ENCODE measurements at regions not wholly inside any gene's neighbourhood (a gene's known extent, or its start where the extent isn't known, plus 50 kb on each side); places are given as distances from the start of the nearest gene placed in this dataset.

DNA sequence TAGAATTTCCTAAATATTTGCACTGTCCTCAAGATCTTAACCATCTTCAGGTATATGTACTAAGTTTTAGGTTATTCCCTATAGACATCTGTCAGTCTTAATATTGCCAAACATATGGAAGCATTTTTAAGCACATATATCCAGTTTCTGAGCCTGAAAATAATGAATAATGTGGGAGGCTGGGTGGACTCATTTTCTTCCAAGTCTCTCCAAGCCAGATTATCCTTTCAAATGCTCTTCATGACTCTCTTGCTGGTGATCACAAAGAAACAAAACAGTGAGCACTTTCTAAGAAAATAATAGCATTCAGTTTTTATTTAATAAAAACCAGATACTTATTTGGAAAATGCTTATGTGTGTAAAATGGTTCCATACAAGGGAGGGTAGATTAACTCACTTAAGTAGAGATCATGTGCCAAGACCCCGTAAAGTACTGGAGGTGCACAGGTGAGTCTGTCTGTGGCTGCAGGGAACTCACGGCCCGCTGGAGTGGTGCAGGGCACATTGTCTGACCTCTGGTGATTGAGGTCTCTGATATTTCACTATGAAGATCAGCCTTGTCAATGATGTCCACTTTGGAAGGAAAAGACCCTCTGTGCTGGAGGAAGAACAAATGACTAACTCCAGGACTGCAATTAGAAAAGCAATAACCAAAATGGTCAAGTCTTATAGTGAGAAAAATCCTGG, 161.6 kb downstream of the TMEM18 start:
- H3K4ac ChIP-seq (replicated peaks; ENCODE audit: insufficient read length, low read depth, low read length): no peak overlapping the region
- no peak overlapping the region for H3K9ac ChIP-seq (replicated peaks in 1 of 4; ENCODE audit: extremely low read depth in 1 of 4, low read depth in 3 of 4, low read length in 3 of 4)
- no peaks in the 10 kb centered on the region for H3K9me3 ChIP-seq (ENCODE audit: insufficient read depth in 2 of 2, low read depth in 1 of 2, low read length in 1 of 2)
- H3K18ac ChIP-seq (ENCODE audit: extremely low read depth, low read length): no peak overlapping the region
- no peak overlapping the region for H2AFZ ChIP-seq (ENCODE audit: low read length)
- H3K27me3 ChIP-seq (replicated peaks in 1 of 4; ENCODE audit: control insufficient read depth in 3 of 4, extremely low read depth in 1 of 4, insufficient read depth in 3 of 4, low read length in 3 of 4): peaks cover 0 to 6% (median 2%) of the 10 kb centered on the region in 4 experiments; a peak in 4 of 7 replicates
- no peaks in the 10 kb centered on the region for H3K36me3 ChIP-seq (ENCODE audit: control insufficient read depth in 2 of 4, insufficient read depth in 4 of 4, low read length in 3 of 4)
- no peak overlapping the region for H3K4me3 ChIP-seq (ENCODE audit: extremely low read depth in 1 of 4, insufficient read depth in 2 of 4, low read depth in 3 of 4, low read length in 4 of 4)
- H3K79me2 ChIP-seq (ENCODE audit: control insufficient read depth in 1 of 2, insufficient read depth in 2 of 2, low read length in 2 of 2): no peaks in the 10 kb centered on the region
- WGBS, 2 experiments (ENCODE audit: extremely low coverage in 1 of 2, insufficient coverage in 1 of 2, insufficient read length in 1 of 2, insufficient replicate concordance in 2 of 2, low coverage in 1 of 2, low lambda C conversion rate in 2 of 2, missing lambda C conversion rate in 1 of 2): 90% methylated on average over 3 of the region's 3 CpGs; no CpG with 5 or more reads in 1 of the 2 experiments
- H2BK120ac ChIP-seq (replicated peaks; ENCODE audit: low read depth, low read length): no peak overlapping the region
- no peak overlapping the region for H2BK20ac ChIP-seq (ENCODE audit: low read length)
- FAIRE-seq: no peak
- TF ChIP-seq PHF8 (conservative IDR thresholded peaks at IDR 0.05; ENCODE audit: low read depth, low read length) (no peak), NANOG (IDR thresholded peaks at IDR 0.05; ENCODE audit: insufficient read depth, low read depth, low read length, poor library complexity, severe bottlenecking) (no peak), CBX8 (IDR thresholded peaks at IDR 0.05; ENCODE audit: borderline replicate concordance, low read depth, low read length) (no peak), RBBP5 (IDR thresholded peaks at IDR 0.05; ENCODE audit: borderline replicate concordance, low read depth, low read length) (no peak), SUZ12 (IDR thresholded peaks at IDR 0.05; ENCODE audit: low read length) (no peak), SRF (IDR thresholded peaks at IDR 0.05; ENCODE audit: low read depth, low read length) (no peak), NRF1 (IDR thresholded peaks at IDR 0.05; ENCODE audit: low read depth, low read length) (no peak), SP4 (IDR thresholded peaks at IDR 0.05; ENCODE audit: low read length) (no peak), CREB1 (IDR thresholded peaks at IDR 0.05) (no peak), BACH1 (IDR thresholded peaks at IDR 0.05; ENCODE audit: low read length) (no peak), JUND (IDR thresholded peaks at IDR 0.05; ENCODE audit: low read length) (no peak)
- no peak overlapping the region for H2BK12ac ChIP-seq (ENCODE audit: low read depth, low read length)
- H3K14ac ChIP-seq (ENCODE audit: insufficient read length): no peak overlapping the region
- H2BK5ac ChIP-seq (ENCODE audit: low read depth, low read length): no peak overlapping the region
- no peak overlapping the region for H3K27ac ChIP-seq (ENCODE audit: low read depth, low read length)
- H4K5ac ChIP-seq (ENCODE audit: insufficient read length, low read depth, low read length): no peak overlapping the region
- H3K23me2 ChIP-seq (ENCODE audit: low read depth, low read length): no peaks in the 10 kb centered on the region
- H2AK5ac ChIP-seq (ENCODE audit: low read depth, low read length): no peak overlapping the region
- H3K4me1 ChIP-seq (replicated peaks in 1 of 4; ENCODE audit: control insufficient read depth in 3 of 4, insufficient read depth in 4 of 4, low read length in 3 of 4): peaks cover 0 to 7% (median 1%) of the 10 kb centered on the region in 4 experiments; a peak in 2 of 7 replicates
- POLR2A ChIA-PET (ENCODE audit: partially characterized antibody): no interaction called here
- H3K56ac ChIP-seq (replicated peaks; ENCODE audit: insufficient read length, low read depth, low read length): no peak overlapping the region
- DNase-seq (ENCODE audit: low read depth in 1 of 2, low spot score in 2 of 2): no peak
- H4K91ac ChIP-seq (replicated peaks; ENCODE audit: insufficient read length, low read length): no peak overlapping the region
- CTCF ChIA-PET (ENCODE audit: partially characterized antibody): interaction anchor here (1.1 kb wide), 1 partner anchor 9 kb away, joined by 9 read pairs; no protein-coding TSS in a partner anchor
- H3K79me1 ChIP-seq (ENCODE audit: low read depth, low read length): no peaks in the 10 kb centered on the region
- no peak overlapping the region for H3K23ac ChIP-seq (ENCODE audit: insufficient read length)
- H3K4me2 ChIP-seq (ENCODE audit: insufficient read depth in 1 of 2, low read depth in 2 of 2, low read length in 2 of 2): no peak overlapping the region
- no peak overlapping the region for H2BK15ac ChIP-seq (ENCODE audit: low read length)
- no peaks in the 10 kb centered on the region for H4K20me1 ChIP-seq (replicated peaks in 1 of 2; ENCODE audit: control insufficient read depth in 1 of 2, insufficient read depth in 2 of 2, low read length in 2 of 2)
- no peak overlapping the region for H4K8ac ChIP-seq (ENCODE audit: extremely low read depth, insufficient read depth, low read length)
